Stimulated activated naive CD8-positive, alpha-beta T cell treated with anti-CD3 and anti-CD28 coated beads, Interleukin-15, amount 100 ng/mL, for 72 hours (primary cell): ENCODE measurements at regions not wholly inside any gene's neighbourhood (a gene's known extent, or its start where the extent isn't known, plus 50 kb on each side); places are given as distances from the start of the nearest gene placed in this dataset.
A peak's percentile ranks its signal among the peaks of the same experiment; 100 is the strongest.
"Not testable (repeated sequence)": the region's sequence is repeated elsewhere in the genome, so short reads cannot be mapped to it uniquely, and the experiment has no call there.

Source experiments
- ATAC-seq: fragments of 150-1000 bp; cut with Tn5 transposase; 2 replicates; pipeline ENCODE4 v1.10.0; 2021; ENCODE audit warnings: mild to moderate bottlenecking, moderate library complexity
- DNase-seq, 2 donors: peaks; one replicate each; pipeline ENCODE4 v3.0.0; 2021 to 2022
- H3K27ac Mint-ChIP-seq, 2 donors: one replicate each; pipeline ENCODE4 v1.8.0; 2022; ENCODE audit warnings: mild to moderate bottlenecking in 2 of 2, mixed read lengths in 2 of 2, moderate library complexity in 2 of 2
- H3K27me3 Mint-ChIP-seq: one replicate; pipeline ENCODE4 v1.8.0; 2022; ENCODE audit warnings: mixed read lengths
- H3K4me1 Mint-ChIP-seq: one replicate; pipeline ENCODE4 v1.8.0; 2022; ENCODE audit warnings: mild to moderate bottlenecking, mixed read lengths
- H3K4me3 Mint-ChIP-seq, 2 donors: one replicate each; pipeline ENCODE4 v1.8.0; 2022; ENCODE audit warnings: mild to moderate bottlenecking in 2 of 2, mixed read lengths in 2 of 2, moderate library complexity in 1 of 2
- H3K9me3 Mint-ChIP-seq, 2 donors: one replicate each; pipeline ENCODE4 v1.8.0; 2022; ENCODE audit warnings: mixed read lengths in 2 of 2

DNA sequence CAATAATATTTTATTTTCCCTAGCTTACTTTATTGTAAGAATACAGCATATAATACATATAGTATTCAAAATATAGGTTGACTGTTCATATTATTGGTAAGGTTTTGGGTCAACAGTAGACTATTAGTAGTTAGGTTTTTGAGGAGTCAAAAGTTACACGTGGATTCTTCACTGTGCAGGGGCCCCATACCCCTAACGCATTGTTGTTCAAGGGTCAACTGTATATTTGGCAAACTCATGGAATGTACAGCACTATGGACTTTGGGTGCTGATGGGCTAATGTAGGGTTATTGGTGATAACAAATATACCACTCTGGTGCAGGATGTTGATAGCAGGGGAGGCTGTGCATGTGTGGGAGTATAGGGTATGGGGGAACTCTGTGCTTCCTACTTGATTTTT, 397.2 kb downstream of the BCKDHB start:
- Mint-ChIP-seq H3K27me3 (peaks cover 6% of the 10 kb centered on the region), H3K4me1 (no peaks in the 10 kb centered on the region), H3K9me3 (no peaks in the 10 kb centered on the region), H3K27ac (no peak overlapping the region), H3K4me3 (no peak overlapping the region)
- DNase-seq (no peak), ATAC-seq (no peak)

DNA sequence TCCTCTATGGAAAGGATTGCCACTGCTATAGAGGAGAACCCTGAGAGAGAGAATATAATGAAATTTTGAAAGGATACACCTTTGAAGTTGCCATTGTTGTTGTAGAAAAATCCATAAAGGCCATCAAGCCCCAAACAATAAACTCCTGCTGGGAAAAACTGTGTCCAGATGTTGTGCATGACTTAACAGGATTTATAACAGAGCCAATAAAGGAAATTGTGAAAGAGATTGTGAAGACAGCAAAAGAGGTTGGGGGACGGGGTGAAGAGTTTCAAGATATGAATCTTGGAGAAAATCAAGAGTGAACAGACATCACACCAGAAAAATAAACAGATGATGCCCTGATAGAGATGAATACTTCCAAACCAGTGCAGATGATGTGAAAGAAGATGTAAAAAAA, 396.4 kb downstream of the BCKDHB start:
- no peak for DNase-seq
- no peak overlapping the region for H3K4me3 Mint-ChIP-seq
- H3K27ac Mint-ChIP-seq: no peak overlapping the region
- no peaks in the 10 kb centered on the region for H3K9me3 Mint-ChIP-seq
- no peaks in the 10 kb centered on the region for H3K4me1 Mint-ChIP-seq
- peaks cover 2% of the 10 kb centered on the region for H3K27me3 Mint-ChIP-seq
- no peak for ATAC-seq

DNA sequence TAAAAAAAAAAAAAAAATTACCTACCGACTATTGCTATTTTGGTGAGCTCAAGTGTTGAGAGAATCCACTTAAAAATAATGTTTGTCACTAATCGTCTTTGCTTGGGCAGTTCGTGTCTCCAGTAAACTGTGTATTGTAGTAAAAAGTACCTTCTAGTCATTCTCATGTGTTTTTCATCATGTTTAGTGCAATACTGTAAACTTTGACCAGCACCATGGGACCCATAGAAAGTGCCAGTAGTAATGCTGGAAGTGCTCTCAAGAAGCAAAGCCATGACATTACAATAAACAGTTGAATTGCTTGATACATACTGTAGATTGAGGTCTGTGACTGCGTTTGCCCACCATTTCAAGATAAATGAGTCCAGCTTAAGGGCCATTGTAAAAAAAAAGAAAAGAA, 395.2 kb downstream of the BCKDHB start:
- Mint-ChIP-seq H3K4me3 (no peak overlapping the region), H3K27ac (no peak overlapping the region), H3K4me1 (no peaks in the 10 kb centered on the region), H3K9me3 (no peaks in the 10 kb centered on the region), H3K27me3 (no peaks in the 10 kb centered on the region)
- DNase-seq (no peak), ATAC-seq (no peak)

GRCh38 chr6:80497696-80498486, 391.4 kb downstream of the BCKDHB start:
- DNase-seq, H3K4me3 Mint-ChIP-seq, H3K9me3 Mint-ChIP-seq, ATAC-seq, H3K27me3 Mint-ChIP-seq, H3K4me1 Mint-ChIP-seq: not testable (repeated sequence)
- H3K27ac Mint-ChIP-seq: peak overlapping the region in 1 of 2 donors; percentile 27

- H3K27me3 Mint-ChIP-seq: no peaks in the 10 kb centered on the region
- H3K27ac Mint-ChIP-seq: no peak overlapping the region
- DNase-seq: no peak
- no peak for ATAC-seq
- no peaks in the 10 kb centered on the region for H3K4me1 Mint-ChIP-seq
- H3K4me3 Mint-ChIP-seq: no peak overlapping the region
- H3K9me3 Mint-ChIP-seq: no peaks in the 10 kb centered on the region
Measured at GRCh38 chr6:80489911-80490635, 383.6 kb downstream of the BCKDHB start.

DNA sequence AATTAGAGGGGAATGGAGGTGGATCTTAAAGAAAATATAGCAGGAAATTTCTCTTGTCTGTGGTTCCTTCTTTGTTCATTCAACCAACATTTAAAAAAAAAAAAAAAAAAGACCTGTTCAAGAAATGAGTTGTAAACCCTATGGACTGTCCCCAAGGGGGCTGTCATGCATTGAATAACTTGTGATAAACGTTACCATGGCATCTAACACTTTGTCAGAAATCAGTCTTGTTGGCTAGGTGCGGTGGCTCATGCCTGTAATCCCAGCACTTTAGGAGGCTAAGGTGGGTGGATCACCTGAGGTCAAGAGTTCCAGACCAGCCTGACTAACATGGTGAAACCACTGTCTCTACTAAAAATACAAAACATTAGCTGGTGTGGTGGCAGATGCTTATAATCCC, 381.7 kb downstream of the BCKDHB start:
- Mint-ChIP-seq H3K27me3 (no peaks in the 10 kb centered on the region), H3K4me1 (no peaks in the 10 kb centered on the region), H3K9me3 (no peaks in the 10 kb centered on the region), H3K4me3 (no peak overlapping the region), H3K27ac (no peak overlapping the region)
- ATAC-seq (no peak), DNase-seq (no peak)

DNA sequence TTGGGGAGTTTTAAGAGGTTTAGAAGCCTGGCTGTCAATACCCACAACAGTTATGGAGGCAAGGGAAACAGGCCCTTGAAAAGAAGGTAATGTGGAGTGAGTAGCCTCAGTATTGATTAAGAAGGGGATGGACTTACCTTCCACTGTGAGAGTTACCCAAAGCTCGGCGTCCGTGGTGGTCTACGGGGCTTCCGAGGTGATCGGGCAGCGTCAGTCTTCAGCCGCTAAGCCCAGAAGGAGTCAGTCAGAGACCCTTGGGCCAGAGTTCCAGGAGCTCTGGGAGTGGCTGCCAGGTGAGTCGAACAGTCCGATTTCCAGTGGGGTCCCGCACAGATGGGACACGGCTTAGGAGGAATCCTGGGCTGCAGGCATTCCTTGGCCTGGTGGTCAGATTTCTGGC, 379.0 kb downstream of the BCKDHB start:
- H3K27ac Mint-ChIP-seq, H3K4me1 Mint-ChIP-seq, H3K4me3 Mint-ChIP-seq, H3K27me3 Mint-ChIP-seq, DNase-seq, ATAC-seq, H3K9me3 Mint-ChIP-seq: not testable (repeated sequence)

DNA sequence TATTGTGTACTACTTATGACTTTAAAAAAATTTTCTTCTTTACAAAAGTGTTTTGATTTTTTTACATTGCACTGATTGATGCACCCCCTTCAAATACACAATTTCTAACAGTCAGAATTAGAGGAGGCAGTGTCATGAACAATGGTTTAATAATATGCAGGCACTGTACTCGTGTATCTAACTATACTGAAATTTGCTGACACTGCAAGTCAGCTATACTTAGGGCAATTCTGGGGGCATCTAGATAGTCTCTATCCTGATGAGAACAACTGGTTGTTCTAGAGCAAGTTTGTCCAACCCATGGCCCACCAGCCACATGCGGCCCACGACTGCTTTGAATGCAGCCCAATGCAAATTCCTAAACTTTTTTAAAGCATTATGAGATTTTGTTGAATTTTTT, 375.6 kb downstream of the BCKDHB start:
- H3K9me3 Mint-ChIP-seq: no peaks in the 10 kb centered on the region
- no peak overlapping the region for H3K4me3 Mint-ChIP-seq
- no peak for ATAC-seq
- DNase-seq: no peak
- H3K27ac Mint-ChIP-seq: no peak overlapping the region
- H3K4me1 Mint-ChIP-seq: no peaks in the 10 kb centered on the region
- H3K27me3 Mint-ChIP-seq: no peaks in the 10 kb centered on the region

DNA sequence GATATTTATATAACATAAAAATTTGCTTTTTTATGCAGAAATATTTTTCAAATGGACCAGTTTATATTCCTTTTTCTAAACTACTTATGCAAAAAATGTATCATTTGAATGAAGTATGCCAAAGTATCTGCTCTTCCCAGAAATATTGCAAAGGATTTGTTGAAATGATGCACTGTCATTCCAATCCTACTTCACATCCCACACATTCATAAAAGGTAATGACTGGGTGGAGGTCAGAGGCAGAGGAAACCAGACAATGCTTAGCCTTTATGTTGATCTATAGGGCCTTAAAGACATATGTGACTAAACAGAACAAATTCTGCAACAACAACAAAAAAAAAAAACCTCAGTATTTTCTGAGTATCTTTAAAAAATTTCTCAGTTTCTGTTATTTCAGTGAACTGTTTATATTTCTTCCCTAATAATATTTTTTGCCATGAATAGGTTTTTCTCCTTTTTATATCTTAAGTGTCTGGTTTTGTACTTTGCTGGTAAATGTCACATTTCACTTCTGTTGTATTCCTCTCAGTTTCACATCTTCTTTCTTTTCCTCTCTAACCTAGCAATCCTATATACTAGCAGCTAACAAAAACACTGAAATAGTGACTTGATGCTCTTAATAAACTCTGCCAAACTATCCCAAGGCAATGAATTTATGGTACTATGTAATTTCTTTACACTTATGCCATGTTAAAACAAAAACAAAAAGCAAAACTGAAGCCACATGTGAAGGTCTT, 374.1 kb downstream of the BCKDHB start:
- ATAC-seq (no peak), DNase-seq (no peak)
- Mint-ChIP-seq H3K27ac (no peak overlapping the region), H3K9me3 (no peaks in the 10 kb centered on the region), H3K4me1 (no peaks in the 10 kb centered on the region), H3K27me3 (no peaks in the 10 kb centered on the region), H3K4me3 (no peak overlapping the region)

DNA sequence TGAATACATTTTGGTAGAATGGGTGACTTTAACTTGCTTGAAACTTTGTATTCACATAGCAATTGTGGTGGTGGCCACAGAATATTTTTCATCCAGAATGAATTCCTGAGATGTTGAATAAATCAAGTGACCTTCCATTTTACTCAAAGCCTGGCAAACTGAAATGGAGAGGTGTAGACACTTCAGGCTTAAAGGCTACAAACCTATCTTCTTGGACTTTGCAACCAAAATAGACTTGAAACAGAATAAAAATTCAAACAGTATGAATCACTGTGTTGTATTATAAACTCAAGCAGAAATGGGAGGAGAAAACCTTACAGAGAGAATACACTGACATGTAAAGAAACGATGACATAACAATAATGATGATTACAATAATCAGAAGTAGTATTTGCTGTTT, 371.6 kb downstream of the BCKDHB start:
- no peaks in the 10 kb centered on the region for H3K4me1 Mint-ChIP-seq
- ATAC-seq: no peak

GRCh38 chr6:80477591-80477990, 371.1 kb downstream of the BCKDHB start:
- DNase-seq (no peak), ATAC-seq (no peak)
- Mint-ChIP-seq H3K4me3 (no peak overlapping the region), H3K27me3 (no peaks in the 10 kb centered on the region), H3K27ac (no peak overlapping the region), H3K9me3 (no peaks in the 10 kb centered on the region), H3K4me1 (no peaks in the 10 kb centered on the region)

More for the DNA sequence above, 371.6 kb downstream of the BCKDHB start:
- no peaks in the 10 kb centered on the region for H3K9me3 Mint-ChIP-seq
- no peaks in the 10 kb centered on the region for H3K27me3 Mint-ChIP-seq
- DNase-seq: no peak
- H3K27ac Mint-ChIP-seq: no peak overlapping the region
- no peak overlapping the region for H3K4me3 Mint-ChIP-seq

- ATAC-seq: no peak
- no peak overlapping the region for H3K4me3 Mint-ChIP-seq
- no peaks in the 10 kb centered on the region for H3K9me3 Mint-ChIP-seq
- H3K27me3 Mint-ChIP-seq: no peaks in the 10 kb centered on the region
- no peaks in the 10 kb centered on the region for H3K4me1 Mint-ChIP-seq
- H3K27ac Mint-ChIP-seq: no peak overlapping the region
- DNase-seq: no peak
Measured at GRCh38 chr6:80472271-80472670, 365.8 kb downstream of the BCKDHB start.

DNA sequence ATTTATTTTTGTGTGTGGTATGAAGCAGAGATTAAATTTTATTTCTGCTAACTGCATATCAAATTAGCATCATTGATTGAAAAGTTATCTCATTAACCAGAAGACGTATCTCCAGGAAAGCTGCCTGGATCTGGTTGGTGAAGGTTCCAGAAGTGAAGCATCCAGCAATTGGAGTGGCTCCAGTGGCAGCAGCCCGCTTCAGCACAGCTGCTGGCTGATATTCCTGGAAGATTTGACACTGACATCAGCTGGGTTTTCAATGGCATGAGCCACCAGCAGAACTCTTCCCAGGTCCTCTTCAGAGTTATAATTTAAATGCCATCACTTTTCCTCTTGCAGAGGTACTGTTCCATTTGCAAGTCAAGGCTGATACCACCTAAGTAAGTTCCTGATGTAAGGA, 363.5 kb downstream of the BCKDHB start:
- Mint-ChIP-seq H3K27ac (no peak overlapping the region), H3K4me1 (no peaks in the 10 kb centered on the region), H3K9me3 (no peaks in the 10 kb centered on the region), H3K4me3 (no peak overlapping the region), H3K27me3 (no peaks in the 10 kb centered on the region)
- ATAC-seq (no peak), DNase-seq (no peak)

DNA sequence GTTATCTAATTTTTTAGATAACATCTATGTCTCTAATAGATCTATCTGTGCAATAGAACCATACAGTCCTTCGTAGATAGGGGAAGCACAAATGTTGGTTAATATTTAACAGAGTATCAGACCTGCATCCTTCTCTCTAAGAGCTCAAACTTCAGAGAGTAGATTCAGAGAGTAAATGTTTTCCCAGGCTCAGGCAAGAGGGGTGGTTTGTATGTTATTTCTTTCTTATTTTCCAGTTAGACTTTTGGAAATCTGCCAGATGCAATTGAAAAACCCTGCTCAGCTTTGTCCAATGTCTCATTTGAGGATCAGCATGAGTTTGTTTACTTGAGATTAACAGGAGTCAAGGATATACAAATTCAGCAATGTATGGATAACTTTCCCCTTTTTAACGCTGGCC, 361.9 kb downstream of the BCKDHB start:
- H3K27me3 Mint-ChIP-seq: no peaks in the 10 kb centered on the region
- DNase-seq: no peak

DNA sequence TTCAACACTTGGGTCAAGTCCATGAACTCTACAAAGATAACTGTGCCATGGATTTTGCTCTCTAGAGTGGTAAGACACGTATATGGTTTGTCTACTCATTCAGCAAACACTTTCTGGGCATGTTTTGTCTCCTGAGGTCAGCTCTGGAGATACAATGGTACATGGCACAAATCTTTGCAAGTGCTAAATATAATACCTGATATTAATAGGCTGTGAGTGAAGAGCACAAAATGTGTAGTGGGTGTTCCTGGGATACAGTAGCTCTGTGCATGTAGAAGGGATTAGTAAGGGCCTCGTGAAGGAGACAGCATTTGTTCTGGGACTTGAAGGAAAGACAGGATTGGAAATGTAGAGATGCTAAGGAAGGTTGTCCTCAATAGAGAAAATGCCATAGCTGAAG, 360.9 kb downstream of the BCKDHB start:
- Mint-ChIP-seq H3K4me1 (no peaks in the 10 kb centered on the region), H3K4me3 (no peak overlapping the region), H3K27ac (no peak overlapping the region), H3K9me3 (no peaks in the 10 kb centered on the region), H3K27me3 (no peaks in the 10 kb centered on the region)
- DNase-seq (no peak), ATAC-seq (no peak)

More for the DNA sequence above, 361.9 kb downstream of the BCKDHB start:
- Mint-ChIP-seq H3K27ac (no peak overlapping the region), H3K9me3 (no peaks in the 10 kb centered on the region), H3K4me1 (no peaks in the 10 kb centered on the region), H3K4me3 (no peak overlapping the region)
- ATAC-seq: no peak

GRCh38 chr6:80466981-80467380, 360.5 kb downstream of the BCKDHB start:
- Mint-ChIP-seq H3K27me3 (no peaks in the 10 kb centered on the region), H3K4me3 (no peak overlapping the region), H3K9me3 (no peaks in the 10 kb centered on the region), H3K4me1 (no peaks in the 10 kb centered on the region), H3K27ac (no peak overlapping the region)
- DNase-seq (no peak), ATAC-seq (no peak)
